ENCODE measurements at regions not wholly inside any gene's neighbourhood (a gene's known extent, or its start where the extent isn't known, plus 50 kb on each side); places are given as distances from the start of the nearest gene placed in this dataset.

DNA sequence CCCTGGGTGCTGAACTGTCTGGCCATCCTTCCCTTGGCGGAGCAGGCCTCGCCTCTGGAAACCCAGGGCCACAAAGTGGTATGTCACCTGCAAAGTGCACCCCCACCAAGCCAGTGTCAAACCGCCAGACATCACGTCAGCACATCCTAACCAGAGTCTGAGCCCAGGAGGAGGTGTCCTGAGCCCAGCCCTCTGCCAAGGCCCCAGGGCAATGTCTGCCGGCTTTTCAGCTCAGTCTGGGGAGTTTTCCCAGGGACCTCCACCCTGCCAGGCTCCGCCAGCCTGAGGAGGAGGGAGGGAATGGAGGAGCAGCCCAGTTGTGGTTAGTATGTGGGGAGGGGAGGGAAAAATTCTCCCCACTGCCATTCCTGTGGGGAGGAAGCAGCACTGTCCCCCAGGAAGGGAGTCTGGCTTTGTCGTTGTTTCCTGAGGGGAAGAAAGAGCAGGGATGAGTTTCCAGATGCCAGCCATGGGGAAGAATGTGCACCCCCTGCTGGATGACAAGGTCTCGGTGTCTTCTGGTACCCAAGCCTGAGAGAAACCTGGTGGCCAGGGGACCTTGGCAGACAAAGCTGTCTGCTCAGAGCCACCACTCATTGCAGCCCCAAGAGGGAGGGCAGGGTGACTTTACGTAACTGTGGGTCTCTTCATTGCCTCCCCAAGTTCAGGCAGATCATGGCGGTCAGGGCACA lies 81.4 kb upstream of the CD82 start:
- DNase-seq (ENCODE audit: low spot score): peak; percentile 23
- TF ChIP-seq, protein P1, sequence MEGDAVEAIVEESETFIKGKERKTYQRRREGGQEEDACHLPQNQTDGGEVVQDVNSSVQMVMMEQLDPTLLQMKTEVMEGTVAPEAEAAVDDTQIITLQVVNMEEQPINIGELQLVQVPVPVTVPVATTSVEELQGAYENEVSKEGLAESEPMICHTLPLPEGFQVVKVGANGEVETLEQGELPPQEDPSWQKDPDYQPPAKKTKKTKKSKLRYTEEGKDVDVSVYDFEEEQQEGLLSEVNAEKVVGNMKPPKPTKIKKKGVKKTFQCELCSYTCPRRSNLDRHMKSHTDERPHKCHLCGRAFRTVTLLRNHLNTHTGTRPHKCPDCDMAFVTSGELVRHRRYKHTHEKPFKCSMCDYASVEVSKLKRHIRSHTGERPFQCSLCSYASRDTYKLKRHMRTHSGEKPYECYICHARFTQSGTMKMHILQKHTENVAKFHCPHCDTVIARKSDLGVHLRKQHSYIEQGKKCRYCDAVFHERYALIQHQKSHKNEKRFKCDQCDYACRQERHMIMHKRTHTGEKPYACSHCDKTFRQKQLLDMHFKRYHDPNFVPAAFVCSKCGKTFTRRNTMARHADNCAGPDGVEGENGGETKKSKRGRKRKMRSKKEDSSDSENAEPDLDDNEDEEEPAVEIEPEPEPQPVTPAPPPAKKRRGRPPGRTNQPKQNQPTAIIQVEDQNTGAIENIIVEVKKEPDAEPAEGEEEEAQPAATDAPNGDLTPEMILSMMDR (IDR thresholded peaks at IDR 0.05; ENCODE audit: extremely low read depth, missing control alignments): no peak

DNA sequence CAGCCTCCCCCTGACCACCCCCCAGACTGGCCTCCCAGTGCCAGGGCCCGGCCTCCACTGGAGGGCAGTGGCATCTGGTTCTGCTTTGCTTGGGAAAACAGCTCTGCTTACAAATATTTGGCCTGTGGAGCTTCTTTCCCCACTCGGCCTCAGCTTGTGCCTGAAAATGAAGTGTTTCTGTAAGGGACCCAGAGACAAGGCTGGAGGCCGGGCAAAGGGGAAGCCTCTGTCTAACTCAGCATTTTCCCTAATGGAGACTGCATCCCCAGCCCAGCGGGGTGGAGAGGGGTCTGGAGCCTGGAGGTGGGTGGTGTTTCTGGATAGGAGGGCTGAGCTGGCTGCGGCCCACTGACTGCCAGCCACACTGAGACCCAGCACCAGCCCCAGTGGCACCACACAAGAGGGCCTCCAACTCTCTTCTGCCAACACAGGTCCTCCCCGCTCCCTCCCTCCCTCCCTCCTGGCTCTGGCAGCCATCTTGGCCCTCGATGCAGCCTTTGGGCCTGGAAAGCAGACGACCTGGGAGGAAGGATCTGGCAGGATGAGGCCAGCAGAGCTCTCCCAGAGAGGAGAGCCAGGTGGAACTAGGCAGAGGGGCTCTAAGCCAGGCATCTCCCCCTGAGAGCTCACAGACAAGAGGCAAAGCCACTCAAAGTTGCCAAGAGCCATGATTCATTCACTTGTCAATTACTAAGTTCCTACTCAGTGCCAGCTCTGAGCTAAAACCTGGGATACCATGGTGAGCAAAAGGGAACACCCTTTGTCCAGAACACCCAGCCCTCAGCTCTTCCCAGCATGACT lies 77.1 kb upstream of the CD82 start:
- TF ChIP-seq, protein P1 (IDR thresholded peaks at IDR 0.05; ENCODE audit: extremely low read depth, missing control alignments): no peak
- DNase-seq (ENCODE audit: low spot score): no peak

DNA sequence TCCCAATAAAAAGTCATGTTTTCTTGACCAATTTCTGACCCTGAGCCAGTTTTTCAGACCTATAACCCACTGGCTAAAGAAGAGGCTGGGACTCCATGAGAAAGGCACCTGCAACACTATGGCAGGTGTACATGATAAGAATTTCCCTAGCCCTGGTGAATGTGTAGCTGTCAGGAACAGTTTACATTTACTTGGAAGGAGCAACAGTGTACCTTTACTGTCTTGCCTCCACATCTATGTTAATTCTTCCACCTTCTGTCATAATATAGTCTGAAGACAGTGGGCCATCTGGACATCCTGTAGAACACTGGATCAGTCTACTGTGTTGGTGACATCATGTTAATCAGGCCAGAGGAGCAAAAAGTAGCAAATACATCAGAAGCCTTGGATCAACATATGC lies 72.1 kb upstream of the CD82 start:
- no peak for DNase-seq (ENCODE audit: low spot score)
- TF ChIP-seq, protein P1 (IDR thresholded peaks at IDR 0.05; ENCODE audit: extremely low read depth, missing control alignments): no peak

DNA sequence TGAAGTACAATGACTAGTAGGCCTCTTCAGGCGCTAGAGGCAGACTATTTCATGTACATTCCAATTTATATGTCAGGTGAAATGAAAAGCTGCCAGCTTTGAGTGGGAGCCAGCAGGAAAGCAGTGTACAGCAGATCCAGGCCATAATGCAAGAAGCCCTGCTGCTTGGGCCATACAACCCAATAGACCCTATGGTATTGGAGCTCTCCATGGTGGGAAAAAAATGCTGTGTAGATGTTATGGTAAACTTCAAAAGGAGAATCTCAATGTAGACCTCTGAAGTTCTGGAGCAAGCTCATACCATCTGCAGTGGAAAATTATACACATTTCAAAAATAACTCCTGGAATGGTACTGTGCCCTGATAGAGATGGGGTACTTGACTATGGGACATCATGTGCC lies 71.5 kb upstream of the CD82 start:
- DNase-seq (ENCODE audit: low spot score): no peak
- TF ChIP-seq, protein P1 (IDR thresholded peaks at IDR 0.05; ENCODE audit: extremely low read depth, missing control alignments): no peak

DNA sequence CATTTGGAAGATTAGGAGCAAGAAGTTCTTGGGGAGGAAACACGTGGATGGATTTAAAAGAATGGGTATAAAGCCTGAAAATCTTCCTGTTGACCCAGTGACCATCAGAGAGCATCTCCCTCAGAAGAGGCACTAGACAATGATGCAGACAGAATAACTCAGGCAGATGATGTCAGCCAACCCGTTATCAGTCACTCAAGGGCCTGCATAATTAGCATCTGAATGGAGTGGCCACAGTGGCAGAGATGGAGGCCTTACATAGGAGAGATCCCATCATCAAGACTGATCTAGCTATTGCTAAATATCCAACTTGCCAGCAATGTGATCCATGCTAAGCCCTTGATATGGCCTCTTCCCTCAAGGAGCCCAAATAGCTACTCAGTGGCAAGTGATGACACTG lies 70.7 kb upstream of the CD82 start:
- TF ChIP-seq, protein P1 (IDR thresholded peaks at IDR 0.05; ENCODE audit: extremely low read depth, missing control alignments): no peak
- no peak for DNase-seq (ENCODE audit: low spot score)

DNA sequence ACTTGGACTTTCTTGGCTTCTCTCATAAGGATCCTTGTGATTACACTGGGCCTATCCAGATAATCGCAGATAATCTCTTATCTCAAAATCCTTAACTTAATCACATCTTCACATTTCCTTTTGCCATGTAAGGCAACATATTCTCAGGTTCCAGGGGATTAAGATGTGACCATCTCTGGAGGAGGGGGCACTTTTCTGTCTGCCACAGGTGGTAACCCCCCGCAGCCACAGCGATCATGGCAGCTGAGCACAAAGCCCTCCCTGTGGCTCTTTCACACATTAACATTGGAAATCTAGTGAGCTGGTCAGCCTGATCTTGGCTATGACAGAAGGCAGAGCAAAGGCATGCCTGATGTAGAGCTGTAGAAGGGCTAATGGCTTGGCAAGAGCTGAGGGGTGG lies 69.1 kb upstream of the CD82 start:
- TF ChIP-seq, protein P1 (IDR thresholded peaks at IDR 0.05; ENCODE audit: extremely low read depth, missing control alignments): no peak
- no peak for DNase-seq (ENCODE audit: low spot score)

DNA sequence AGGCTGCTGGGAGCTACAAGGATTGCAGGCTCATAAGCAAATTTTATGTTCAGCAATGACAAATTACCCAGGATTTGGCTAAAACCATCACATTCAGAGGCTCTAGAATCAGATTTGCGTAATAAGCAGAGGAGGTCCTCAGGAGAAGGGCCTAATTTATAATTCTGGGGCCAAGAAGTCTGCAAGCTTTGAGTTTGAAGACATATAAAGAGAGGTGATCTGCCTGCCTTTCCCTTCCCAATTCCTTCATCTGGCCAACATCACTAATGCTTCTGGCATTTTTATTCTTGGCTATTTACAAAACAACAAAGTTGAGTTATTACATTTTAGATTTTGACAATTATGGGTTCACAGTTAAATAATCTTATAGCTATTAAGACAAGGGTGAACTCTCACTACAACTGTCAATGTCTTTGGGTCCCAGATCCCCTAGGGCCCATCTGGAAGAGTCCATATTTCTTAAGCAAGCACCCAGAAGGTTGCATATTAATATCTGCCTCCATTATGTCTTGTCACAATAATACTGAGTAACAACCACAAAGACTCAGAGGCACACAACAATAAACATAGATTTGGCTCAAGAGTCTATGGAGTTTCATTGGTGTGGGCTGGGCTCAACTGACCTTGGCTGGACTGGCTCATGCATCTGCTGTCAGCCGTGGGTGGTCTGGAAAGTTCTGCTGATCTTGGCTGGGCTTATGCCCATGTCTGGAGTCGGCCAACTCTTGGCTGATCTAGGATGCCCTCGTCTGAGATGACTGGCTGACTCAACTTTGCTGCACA lies 67.2 kb upstream of the CD82 start:
- TF ChIP-seq, protein P1 (IDR thresholded peaks at IDR 0.05; ENCODE audit: extremely low read depth, missing control alignments): no peak
- DNase-seq (ENCODE audit: low spot score): no peak

Data from GM20000 (cell line).